ENCODE measurements at regions not wholly inside any gene's neighbourhood (a gene's known extent, or its start where the extent isn't known, plus 50 kb on each side); places are given as distances from the start of the nearest gene placed in this dataset.

GRCh38 chr17:54494721-54495715 is 405.6 kb upstream of the TOM1L1 start:
- DNase-seq (ENCODE audit: low read depth, low spot score) = no peak
- TF ChIP-seq CTCF (IDR thresholded peaks at IDR 0.05; ENCODE audit: low read depth, low read length) = no peak
- in situ Hi-C loops (cut with HindIII; ENCODE audit: low sequenced_read_pairs) = no loop called here
- H3K4me3 ChIP-seq (ENCODE audit: low read depth, low read length) = no peak overlapping the region

- no peak for DNase-seq (ENCODE audit: low read depth, low spot score)
- H3K4me3 ChIP-seq (ENCODE audit: low read depth, low read length) = no peak overlapping the region
- in situ Hi-C loops (cut with HindIII; ENCODE audit: low sequenced_read_pairs) = no loop called here
- no peak for TF ChIP-seq CTCF (IDR thresholded peaks at IDR 0.05; ENCODE audit: low read depth, low read length)
Measured at GRCh38 chr17:54505404-54505803, 395.2 kb upstream of the TOM1L1 start.

- TF ChIP-seq CTCF (IDR thresholded peaks at IDR 0.05; ENCODE audit: low read depth, low read length) = no peak
- no peak for DNase-seq (ENCODE audit: low read depth, low spot score)
- in situ Hi-C loops (cut with HindIII; ENCODE audit: low sequenced_read_pairs) = no loop called here
Measured at GRCh38 chr17:54518706-54519105, 381.9 kb upstream of the TOM1L1 start.

GRCh38 chr17:54521137-54521536 is 379.5 kb upstream of the TOM1L1 start:
- DNase-seq (ENCODE audit: low read depth, low spot score) = no peak
- in situ Hi-C loops (cut with HindIII; ENCODE audit: low sequenced_read_pairs) = no loop called here
- no peak overlapping the region for H3K4me3 ChIP-seq (ENCODE audit: low read depth, low read length)
- TF ChIP-seq CTCF (IDR thresholded peaks at IDR 0.05; ENCODE audit: low read depth, low read length) = no peak

More at GRCh38 chr17:54518706-54519105, 381.9 kb upstream of the TOM1L1 start:
- H3K4me3 ChIP-seq (ENCODE audit: low read depth, low read length) = no peak overlapping the region

- in situ Hi-C loops (cut with HindIII; ENCODE audit: low sequenced_read_pairs) = no loop called here
- H3K4me3 ChIP-seq (ENCODE audit: low read depth, low read length) = no peak overlapping the region
- no peak for TF ChIP-seq CTCF (IDR thresholded peaks at IDR 0.05; ENCODE audit: low read depth, low read length)
- DNase-seq (ENCODE audit: low read depth, low spot score) = no peak
Measured at GRCh38 chr17:54524501-54524900, 376.2 kb upstream of the TOM1L1 start.

- no peak overlapping the region for H3K4me3 ChIP-seq (ENCODE audit: low read depth, low read length)
- in situ Hi-C loops (cut with HindIII; ENCODE audit: low sequenced_read_pairs) = no loop called here
- no peak for TF ChIP-seq CTCF (IDR thresholded peaks at IDR 0.05; ENCODE audit: low read depth, low read length)
- no peak for DNase-seq (ENCODE audit: low read depth, low spot score)
Measured at GRCh38 chr17:54527941-54528340, 372.7 kb upstream of the TOM1L1 start.

Data from astrocyte of the spinal cord (primary cell).